NCI-H748 (cell line): ENCODE measurements at regions not wholly inside any gene's neighbourhood (a gene's known extent, or its start where the extent isn't known, plus 50 kb on each side); places are given as distances from the start of the nearest gene placed in this dataset.
"Not testable (repeated sequence)": the region's sequence is repeated elsewhere in the genome, so short reads cannot be mapped to it uniquely, and the experiment has no call there.

Experiments
- DNase-seq: peaks from one replicate; lab custom pipeline; 2025; ENCODE audit not compliant: unreplicated experiment; lab: John Stamatoyannopoulos, UW

- DNase-seq = peak; percentile 53
Measured at GRCh38 chr1:185681034-185681633, 53.1 kb upstream of the HMCN1 start.

GRCh38 chr1:185680453-185680852 lies 53.7 kb upstream of the HMCN1 start:
- DNase-seq = no peak

GRCh38 chr1:185679220-185679619 lies 55.0 kb upstream of the HMCN1 start:
- DNase-seq = no peak

- DNase-seq = peak; percentile 45
Measured at GRCh38 chr1:185676969-185677368, 57.2 kb upstream of the HMCN1 start.

- DNase-seq = peak; percentile 58
Measured at GRCh38 chr1:185674201-185674600, 60.0 kb upstream of the HMCN1 start.

GRCh38 chr1:185672719-185673360 lies 61.4 kb upstream of the HMCN1 start:
- DNase-seq = no peak

- DNase-seq = peak; percentile 54
Measured at GRCh38 chr1:185670187-185670627, 64.0 kb upstream of the HMCN1 start.

GRCh38 chr1:185668013-185668412 lies 66.2 kb upstream of the HMCN1 start:
- no peak for DNase-seq

GRCh38 chr1:185666582-185666981 lies 67.6 kb upstream of the HMCN1 start:
- no peak for DNase-seq

- DNase-seq = no peak
Measured at GRCh38 chr1:185663771-185664296, 70.4 kb upstream of the HMCN1 start.

GRCh38 chr1:185663332-185663731 lies 70.9 kb upstream of the HMCN1 start:
- no peak for DNase-seq

- no peak for DNase-seq
Measured at GRCh38 chr1:185661971-185662370, 72.2 kb upstream of the HMCN1 start.

- no peak for DNase-seq
Measured at GRCh38 chr1:185656663-185657062, 77.5 kb upstream of the HMCN1 start.

GRCh38 chr1:185654952-185655314 lies 79.3 kb upstream of the HMCN1 start:
- no peak for DNase-seq

- DNase-seq = no peak
Measured at GRCh38 chr1:185654199-185654951, 79.8 kb upstream of the HMCN1 start.

- DNase-seq = no peak
Measured at GRCh38 chr1:185653615-185654014, 80.6 kb upstream of the HMCN1 start.

GRCh38 chr1:185652348-185652747 lies 81.8 kb upstream of the HMCN1 start:
- no peak for DNase-seq

- DNase-seq = no peak
Measured at GRCh38 chr1:185650602-185651230, 83.5 kb upstream of the HMCN1 start.

GRCh38 chr1:185648858-185649589 lies 85.2 kb upstream of the HMCN1 start:
- no peak for DNase-seq

- DNase-seq = not testable (repeated sequence)
Measured at GRCh38 chr1:185647597-185648267, 86.5 kb upstream of the HMCN1 start.
